ENCODE measurements at regions not wholly inside any gene's neighbourhood (a gene's known extent, or its start where the extent isn't known, plus 50 kb on each side); places are given as distances from the start of the nearest gene placed in this dataset.

- TF ChIP-seq POLR2A (IDR thresholded peaks at IDR 0.05) (no peak), CTCF (IDR thresholded peaks at IDR 0.05 in 8 of 11, conservative IDR thresholded peaks at IDR 0.05 in 3 of 11) (no peak), POLR2AphosphoS5 (IDR thresholded peaks at IDR 0.05) (no peak)
Observed at GRCh38 chr3:156059950-156060501, 60.4 kb upstream of the KCNAB1 start.

All from spleen (tissue), 7 donors.